Fibroblast of the aortic adventitia (primary cell): ENCODE measurements at regions not wholly inside any gene's neighbourhood (a gene's known extent, or its start where the extent isn't known, plus 50 kb on each side); places are given as distances from the start of the nearest gene placed in this dataset. TPM values are rescaled to one million over a fixed set of nuclear protein-coding genes. Genes with fewer than 3 reads are reported as not detected.

Source experiments
- DNase-seq: peaks from one replicate; pipeline ENCODE4 v3.0.0-alpha.2; 2010; ENCODE audit warnings: low read depth
- H3K4me3 ChIP-seq: 2 replicates; pipeline ENCODE4 v1.5.1; 2011; ENCODE audit warnings: low read depth, mild to moderate bottlenecking, control low read depth, low read length, moderate library complexity
- small RNA-seq: library from RNA; depleted of rRNA; stranded (forward); fragments of <200 nt; gene quantifications from one replicate; pipeline ENCODE3, GENCODE V24; 2012
- TF ChIP-seq, protein P1 (sequence below): IDR thresholded peaks from 2 replicates; pipeline ENCODE4 v1.5.1; 2011; ENCODE audit warnings: mild to moderate bottlenecking, low read length, control low read depth, inconsistent platforms; ENCODE audit not compliant: insufficient read depth

DNA sequence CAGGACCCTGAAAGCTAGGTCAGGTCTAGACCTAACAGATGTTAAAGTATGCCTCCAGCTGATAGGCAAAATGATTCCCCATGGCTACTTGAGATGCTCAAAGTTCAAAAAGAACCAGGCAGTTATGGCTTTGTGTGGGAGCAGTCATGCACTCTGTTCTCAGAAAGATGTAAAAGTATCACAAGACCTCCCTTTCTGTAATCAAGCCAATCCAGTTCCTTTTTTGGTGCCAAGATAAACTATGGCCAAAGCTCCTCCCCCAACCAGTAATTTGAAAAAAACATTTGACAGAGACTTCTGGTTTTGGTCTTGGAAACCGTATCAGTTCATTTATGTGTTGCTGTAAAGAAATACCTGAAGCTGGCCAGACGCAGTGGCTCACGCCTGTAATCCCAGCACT is 51.4 kb upstream of the XIST start:
- TF ChIP-seq, protein P1, sequence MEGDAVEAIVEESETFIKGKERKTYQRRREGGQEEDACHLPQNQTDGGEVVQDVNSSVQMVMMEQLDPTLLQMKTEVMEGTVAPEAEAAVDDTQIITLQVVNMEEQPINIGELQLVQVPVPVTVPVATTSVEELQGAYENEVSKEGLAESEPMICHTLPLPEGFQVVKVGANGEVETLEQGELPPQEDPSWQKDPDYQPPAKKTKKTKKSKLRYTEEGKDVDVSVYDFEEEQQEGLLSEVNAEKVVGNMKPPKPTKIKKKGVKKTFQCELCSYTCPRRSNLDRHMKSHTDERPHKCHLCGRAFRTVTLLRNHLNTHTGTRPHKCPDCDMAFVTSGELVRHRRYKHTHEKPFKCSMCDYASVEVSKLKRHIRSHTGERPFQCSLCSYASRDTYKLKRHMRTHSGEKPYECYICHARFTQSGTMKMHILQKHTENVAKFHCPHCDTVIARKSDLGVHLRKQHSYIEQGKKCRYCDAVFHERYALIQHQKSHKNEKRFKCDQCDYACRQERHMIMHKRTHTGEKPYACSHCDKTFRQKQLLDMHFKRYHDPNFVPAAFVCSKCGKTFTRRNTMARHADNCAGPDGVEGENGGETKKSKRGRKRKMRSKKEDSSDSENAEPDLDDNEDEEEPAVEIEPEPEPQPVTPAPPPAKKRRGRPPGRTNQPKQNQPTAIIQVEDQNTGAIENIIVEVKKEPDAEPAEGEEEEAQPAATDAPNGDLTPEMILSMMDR, result no peak
- peak; percentile 59 for DNase-seq
- H3K4me3 ChIP-seq, result no peak overlapping the region

Small RNAs in the stretch of these regions (small RNA-seq; reads per million reads assigned to genes)
- gene ATP5MDP1 (not detected), gene DDX3P2 (not detected), gene MIR374B (96.5 reads per million, percentile 98 among the genes with 10 or more reads in this experiment), gene MIR421 (94.1 reads per million, percentile 98 among the genes with 10 or more reads in this experiment), gene RF02124 (not detected), gene RF02125 (not detected)
